HG03097 (cell line): ENCODE measurements at regions not wholly inside any gene's neighbourhood (a gene's known extent, or its start where the extent isn't known, plus 50 kb on each side); places are given as distances from the start of the nearest gene placed in this dataset.

Source experiments
- ATAC-seq: cut with Tn5 transposase; IDR thresholded peaks from one replicate; pipeline ENCODE4 v1.9.1; 2021; ENCODE audit not compliant: unreplicated experiment, low FRiP score

GRCh38 chr12:61915420-61915819 is 344.8 kb upstream of the USP15 start:
- ATAC-seq = no peak

- ATAC-seq = no peak
Observed at GRCh38 chr12:61916831-61917230, 343.4 kb upstream of the USP15 start.

- ATAC-seq = no peak
Observed at GRCh38 chr12:61919686-61920085, 340.5 kb upstream of the USP15 start.

- ATAC-seq = no peak
Observed at GRCh38 chr12:61920230-61920629, 340.0 kb upstream of the USP15 start.

GRCh38 chr12:61923152-61923551 is 337.1 kb upstream of the USP15 start:
- ATAC-seq = no peak

- no peak for ATAC-seq
Observed at GRCh38 chr12:61934564-61934963, 325.6 kb upstream of the USP15 start.

- ATAC-seq = no peak
Observed at GRCh38 chr12:61939977-61940376, 320.2 kb upstream of the USP15 start.

GRCh38 chr12:61956545-61956944 is 303.7 kb upstream of the USP15 start:
- no peak for ATAC-seq

- no peak for ATAC-seq
Observed at GRCh38 chr12:61974461-61974860, 285.7 kb upstream of the USP15 start.

- no peak for ATAC-seq
Observed at GRCh38 chr12:61985830-61986229, 274.4 kb upstream of the USP15 start.

- no peak for ATAC-seq
Observed at GRCh38 chr12:61987173-61987572, 273.0 kb upstream of the USP15 start.

- no peak for ATAC-seq
Observed at GRCh38 chr12:61991661-61992060, 268.5 kb upstream of the USP15 start.

- no peak for ATAC-seq
Observed at GRCh38 chr12:61993734-61994345, 266.4 kb upstream of the USP15 start.

GRCh38 chr12:61996717-61997116 is 263.5 kb upstream of the USP15 start:
- ATAC-seq = no peak

GRCh38 chr12:61998791-61999190 is 261.4 kb upstream of the USP15 start:
- no peak for ATAC-seq

- no peak for ATAC-seq
Observed at GRCh38 chr12:61999311-61999710, 260.9 kb upstream of the USP15 start.

GRCh38 chr12:62001424-62001823 is 258.8 kb upstream of the USP15 start:
- no peak for ATAC-seq

- ATAC-seq = no peak
Observed at GRCh38 chr12:62003226-62003625, 257.0 kb upstream of the USP15 start.

- no peak for ATAC-seq
Observed at GRCh38 chr12:62003701-62004100, 256.5 kb upstream of the USP15 start.

- ATAC-seq = no peak
Observed at GRCh38 chr12:62005615-62006014, 254.6 kb upstream of the USP15 start.

- ATAC-seq = no peak
Observed at GRCh38 chr12:62006076-62006732, 254.0 kb upstream of the USP15 start.

- no peak for ATAC-seq
Observed at GRCh38 chr12:62008703-62009102, 251.5 kb upstream of the USP15 start.

- ATAC-seq = no peak
Observed at GRCh38 chr12:62009445-62009844, 250.8 kb upstream of the USP15 start.
